HEK293 (cell line): ENCODE measurements at regions not wholly inside any gene's neighbourhood (a gene's known extent, or its start where the extent isn't known, plus 50 kb on each side); places are given as distances from the start of the nearest gene placed in this dataset.

Experiments used
- CTCF ChIP-seq: fragments of 450-650 bp; formaldehyde crosslinking; IDR thresholded peaks from 2 replicates; pipeline ENCODE4 v1.5.1; 2016; ENCODE audit warnings: missing biosample characterization, missing genetic modification characterization
- SETDB1 ChIP-seq: IDR thresholded peaks from one replicate; pipeline ENCODE4 v1.6.1; 2017; ENCODE audit warnings: mild to moderate bottlenecking, low read length, moderate library complexity, mixed read lengths; ENCODE audit not compliant: insufficient read length
- ZBTB49 ChIP-seq: fragments of 450-650 bp; formaldehyde crosslinking; IDR thresholded peaks from 2 replicates; pipeline ENCODE4 v1.5.1; 2016; ENCODE audit warnings: missing biosample characterization, missing genetic modification characterization, low read depth
- ZNF121 ChIP-seq: fragments of 450-650 bp; formaldehyde crosslinking; IDR thresholded peaks from 2 replicates; pipeline ENCODE4 v1.5.1; 2016; ENCODE audit warnings: missing biosample characterization, missing genetic modification characterization
- ZNF174 ChIP-seq: fragments of 450-650 bp; formaldehyde crosslinking; IDR thresholded peaks from 2 replicates; pipeline ENCODE4 v1.5.0; 2017; ENCODE audit warnings: missing biosample characterization, mild to moderate bottlenecking, missing genetic modification characterization
- ZNF274 ChIP-seq, 2 experiments: fragments of 200-500 bp in 1 of 2; fragments of 450-650 bp in 1 of 2; sonication (Bioruptor generic) in 1 of 2; formaldehyde crosslinking in 1 of 2; IDR thresholded peaks; 2 replicates each; pipeline versions ENCODE4 v1.5.1 to v1.6.1; 2014 to 2016; ENCODE audit warnings: borderline replicate concordance in 1 of 2, inconsistent platforms in 1 of 2, low read length in 1 of 2, missing biosample characterization in 1 of 2, missing genetic modification characterization in 1 of 2
- ZSCAN4 ChIP-seq: fragments of 450-650 bp; formaldehyde crosslinking; IDR thresholded peaks from 2 replicates; pipeline ENCODE4 v1.5.1; 2017; ENCODE audit warnings: missing biosample characterization, missing genetic modification characterization

GRCh38 chr5:61850696-61851095, 455.3 kb upstream of the KIF2A start:
- TF ChIP-seq CTCF (no peak), ZSCAN4 (tag by site-specific recombination) (no peak), ZNF174 (no peak), ZNF121 (tag by site-specific recombination) (no peak), ZNF274 (IDR thresholded peaks at IDR 0.05; ENCODE audit: low read length) (no peak), ZNF274 (tag by site-specific recombination; IDR thresholded peaks at IDR 0.05; ENCODE audit: borderline replicate concordance) (no peak), ZBTB49 (tag by site-specific recombination) (no peak), SETDB1 (no peak)
